IMR-90 (cell line): ENCODE measurements at regions not wholly inside any gene's neighbourhood (a gene's known extent, or its start where the extent isn't known, plus 50 kb on each side); places are given as distances from the start of the nearest gene placed in this dataset.

ENCODE experiments used
- ATAC-seq: fragments of 200-7000 bp; cut with Tn5 transposase; 2 replicates; pipeline ENCODE4 v1.9.1; 2020; ENCODE audit warnings: low read depth, mild to moderate bottlenecking, moderate library complexity
- BruUV-seq: library from RNA; stranded (reverse); fragments of 400-500 nt; replicated peaks from 2 replicates; lab custom pipeline; 2021; lab: Mats Ljungman, UMichigan
- CTCF ChIA-PET: fragments of 300-600 bp; formaldehyde crosslinking; extraction: SDS; loops from one replicate; lab custom pipeline; 2021; ENCODE audit warnings: antibody characterized with exemption; lab: Yijun Ruan, JAX
- POLR2A ChIA-PET: fragments of 300-600 bp; sonication (Branson Sonifier 250); formaldehyde crosslinking; loops from one replicate; lab custom pipeline; 2022; ENCODE audit warnings: antibody characterized with exemption; ENCODE audit not compliant: unreplicated experiment; lab: Charles Lee
- DNase-seq: peaks from one replicate; pipeline ENCODE4 v3.0.0; 2013
- H2AFZ ChIP-seq: replicated peaks from 2 replicates; pipeline ENCODE3; 2013; ENCODE audit warnings: low read length, mild to moderate bottlenecking; ENCODE audit not compliant: poor library complexity
- H2AK5ac ChIP-seq: 2 replicates; pipeline ENCODE4 v1.6.1; 2013; ENCODE audit warnings: low read depth, low read length, inconsistent platforms
- H2AK9ac ChIP-seq: replicated peaks from 2 replicates; pipeline ENCODE3; 2013; ENCODE audit warnings: mild to moderate bottlenecking, low read depth, low read length, moderate library complexity; ENCODE audit not compliant: poor library complexity
- H2BK120ac ChIP-seq: 2 replicates; pipeline ENCODE4 v1.6.1; 2013; ENCODE audit warnings: low read depth, low read length, inconsistent platforms
- H2BK15ac ChIP-seq: 3 replicates; pipeline ENCODE4 v1.6.1; 2013; ENCODE audit warnings: low read depth, low read length, inconsistent platforms
- H2BK20ac ChIP-seq: 2 replicates; pipeline ENCODE4 v1.6.1; 2013; ENCODE audit warnings: low read depth, mild to moderate bottlenecking, inconsistent platforms, low read length, moderate library complexity
- H2BK5ac ChIP-seq: 2 replicates; pipeline ENCODE4 v1.6.1; 2013; ENCODE audit warnings: mild to moderate bottlenecking, low read depth, low read length, inconsistent platforms; ENCODE audit not compliant: poor library complexity, severe bottlenecking
- H3K14ac ChIP-seq: replicated peaks from 2 replicates; pipeline ENCODE4 v1.6.1; 2013; ENCODE audit warnings: low read depth, low read length, inconsistent platforms
- H3K18ac ChIP-seq: 2 replicates; pipeline ENCODE4 v1.6.1; 2013; ENCODE audit warnings: low read depth, low read length, control low read depth
- H3K23ac ChIP-seq: 2 replicates; pipeline ENCODE4 v1.6.1; 2013; ENCODE audit warnings: low read depth, low read length, inconsistent platforms
- H3K27ac ChIP-seq: 2 replicates; pipeline ENCODE4 v1.5.1; 2013; ENCODE audit warnings: mild to moderate bottlenecking, control low read depth, low read length; ENCODE audit not compliant: insufficient read depth
- H3K27me3 ChIP-seq: 2 replicates; pipeline ENCODE4 v1.6.1; 2013; ENCODE audit warnings: low read length; ENCODE audit not compliant: control insufficient read depth, insufficient read depth
- H3K36me3 ChIP-seq: 2 replicates; pipeline ENCODE4 v1.6.1; 2013; ENCODE audit warnings: low read length, mixed read lengths; ENCODE audit not compliant: control insufficient read depth, insufficient read depth
- H3K4ac ChIP-seq: 2 replicates; pipeline ENCODE4 v1.6.1; 2013; ENCODE audit warnings: low read depth, low read length, inconsistent platforms
- H3K4me1 ChIP-seq: 2 replicates; pipeline ENCODE4 v1.6.1; 2013; ENCODE audit warnings: low read length, mixed read lengths; ENCODE audit not compliant: control insufficient read depth, insufficient read depth
- H3K4me2 ChIP-seq: 2 replicates; pipeline ENCODE4 v1.6.1; 2013; ENCODE audit warnings: low read depth, mild to moderate bottlenecking, control low read depth, low read length, moderate library complexity
- H3K4me3 ChIP-seq: 2 replicates; pipeline ENCODE4 v1.5.1; 2013; ENCODE audit warnings: low read depth, mild to moderate bottlenecking, control low read depth, low read length, moderate library complexity; ENCODE audit not compliant: insufficient read depth
- H3K56ac ChIP-seq: 2 replicates; pipeline ENCODE4 v1.6.1; 2013; ENCODE audit warnings: low read length, inconsistent platforms; ENCODE audit not compliant: insufficient read depth; ENCODE audit errors: extremely low read depth
- H3K79me1 ChIP-seq, 2 experiments: 2 replicates each; pipeline ENCODE4 v1.6.1; 2013; ENCODE audit warnings: low read length in 2 of 2, inconsistent platforms in 1 of 2, low read depth in 1 of 2
- H3K9ac ChIP-seq: 2 replicates; pipeline ENCODE4 v1.6.1; 2013; ENCODE audit warnings: low read depth, low read length, control low read depth
- H3K9me1 ChIP-seq: 2 replicates; pipeline ENCODE4 v1.6.1; 2013; ENCODE audit warnings: low read length, inconsistent platforms; ENCODE audit not compliant: insufficient read depth
- H3K9me3 ChIP-seq: 2 replicates; pipeline ENCODE4 v1.6.1; 2013; ENCODE audit warnings: low read length; ENCODE audit not compliant: control insufficient read depth, insufficient read depth
- H4K20me1 ChIP-seq: 2 replicates; pipeline ENCODE4 v1.6.1; 2013; ENCODE audit warnings: low read length, inconsistent platforms; ENCODE audit not compliant: insufficient read depth
- H4K5ac ChIP-seq: 2 replicates; pipeline ENCODE4 v1.6.1; 2013; ENCODE audit warnings: mild to moderate bottlenecking, low read depth, low read length, control low read depth
- H4K8ac ChIP-seq, 2 experiments: 2 replicates each; pipeline ENCODE4 v1.6.1; 2013; ENCODE audit warnings: low read depth in 2 of 2, low read length in 2 of 2, control low read depth in 1 of 2, inconsistent platforms in 1 of 2
- H4K91ac ChIP-seq: 2 replicates; pipeline ENCODE4 v1.6.1; 2013; ENCODE audit warnings: low read depth, low read length, inconsistent platforms; ENCODE audit not compliant: insufficient read depth
- BHLHE40 ChIP-seq: fragments of 150-350 bp; IDR thresholded peaks from 2 replicates; pipeline ENCODE4 v1.6.1; 2016; ENCODE audit warnings: mild to moderate bottlenecking, low read depth, low read length
- CEBPB ChIP-seq: IDR thresholded peaks from 2 replicates; pipeline ENCODE4 v1.6.1; 2012; ENCODE audit warnings: low read depth, low read length, improper control_type of control experiment
- CHD1 ChIP-seq: IDR thresholded peaks from 2 replicates; pipeline ENCODE4 v1.6.1; 2012; ENCODE audit warnings: low read depth, low read length, improper control_type of control experiment
- ELK1 ChIP-seq: fragments of 150-350 bp; IDR thresholded peaks from 2 replicates; pipeline ENCODE4 v1.6.1; 2016; ENCODE audit warnings: low read depth, mild to moderate bottlenecking, low read length, moderate library complexity, borderline replicate concordance
- FOS ChIP-seq: fragments of 150-350 bp; IDR thresholded peaks from 2 replicates; pipeline ENCODE4 v1.6.1; 2016; ENCODE audit warnings: low read depth, low read length
- MAFK ChIP-seq: IDR thresholded peaks from 2 replicates; pipeline ENCODE4 v1.6.1; 2012; ENCODE audit warnings: low read depth, low read length, improper control_type of control experiment
- MAZ ChIP-seq: IDR thresholded peaks from 2 replicates; pipeline ENCODE4 v1.6.1; 2012; ENCODE audit warnings: low read depth, mild to moderate bottlenecking, low read length, improper control_type of control experiment, moderate library complexity, borderline replicate concordance
- MXI1 ChIP-seq: IDR thresholded peaks from 2 replicates; pipeline ENCODE4 v1.6.1; 2012; ENCODE audit warnings: low read depth, mild to moderate bottlenecking, low read length, moderate library complexity, borderline replicate concordance
- NFE2L2 ChIP-seq: fragments of 150-350 bp; IDR thresholded peaks from 2 replicates; pipeline ENCODE4 v1.6.1; 2016; ENCODE audit warnings: low read depth, mild to moderate bottlenecking, low read length
- POLR2A ChIP-seq: IDR thresholded peaks from 2 replicates; pipeline ENCODE4 v1.6.1; 2012; ENCODE audit warnings: mild to moderate bottlenecking, low read depth, low read length
- RAD21 ChIP-seq: IDR thresholded peaks from 2 replicates; pipeline ENCODE4 v1.6.1; 2012; ENCODE audit warnings: low read length, improper control_type of control experiment
- RCOR1 ChIP-seq: IDR thresholded peaks from 2 replicates; pipeline ENCODE4 v1.6.1; 2012; ENCODE audit warnings: mild to moderate bottlenecking, low read length, improper control_type of control experiment; ENCODE audit not compliant: insufficient replicate concordance
- RFX5 ChIP-seq: IDR thresholded peaks from 2 replicates; pipeline ENCODE4 v1.8.0; 2012; ENCODE audit warnings: low read depth, mild to moderate bottlenecking, low read length, moderate library complexity
- SMC3 ChIP-seq: fragments of 150-350 bp; IDR thresholded peaks from 2 replicates; pipeline ENCODE4 v1.6.1; 2016; ENCODE audit warnings: low read depth, mild to moderate bottlenecking, antibody characterized with exemption, low read length, moderate library complexity
- USF2 ChIP-seq: fragments of 150-350 bp; IDR thresholded peaks from 2 replicates; pipeline ENCODE4 v1.6.1; 2017; ENCODE audit warnings: mild to moderate bottlenecking, antibody characterized with exemption, low read length, low read depth
- WGBS, 2 experiments: methylation state at CpG; one replicate each; pipeline versions ENCODE4 v1.1.5 to v1.1.7; 2013; ENCODE audit warnings: missing lambda C conversion rate in 2 of 2; ENCODE audit not compliant: insufficient read length in 1 of 2; ENCODE audit errors: extremely low coverage in 2 of 2; 5-methylcytosine and 5-hydroxymethylcytosine counted together
- dilution Hi-C: fragments of 300-500 bp; cut with HindIII; formaldehyde crosslinking; loops from one replicate; pipeline ENCODE4 v1.14.3; 2018; ENCODE audit warnings: low sequenced_read_pairs; ENCODE audit not compliant: unreplicated experiment
- in situ Hi-C: fragments of 300-500 bp; cut with MboI; formaldehyde crosslinking; loops from 3 replicates; pipeline ENCODE4 v1.14.3; 2019; ENCODE audit warnings: low sequenced_read_pairs, inconsistent platforms, mixed read lengths
- intact Hi-C: fragments of 100-400 bp; cut with micrococcal nuclease; formaldehyde crosslinking; loops from 2 replicates; pipeline ENCODE4 v1.10.0; 2022
- TF ChIP-seq, protein P1 (sequence below): conservative IDR thresholded peaks from 2 replicates; pipeline ENCODE4 v1.5.1; 2012; ENCODE audit warnings: mild to moderate bottlenecking, low read depth, low read length, improper control_type of control experiment

- Histone ChIP-seq H2BK120ac (no peak overlapping the region), H3K9me3 (no peaks in the 10 kb centered on the region; the same call in 1 of the 2 replicates), H3K4me1 (no peaks in the 10 kb centered on the region), H4K8ac (no peak overlapping the region), H2AK5ac (no peak overlapping the region), H3K56ac (no peak overlapping the region), H3K9ac (no peak overlapping the region), H3K14ac (no peak overlapping the region), H4K91ac (no peak overlapping the region), H3K36me3 (no peaks in the 10 kb centered on the region), H2AFZ (no peak overlapping the region), H3K9me1 (no peaks in the 10 kb centered on the region), H3K4me3 (no peak overlapping the region), H3K23ac (no peak overlapping the region), H3K4ac (no peak overlapping the region), H3K27me3 (no peaks in the 10 kb centered on the region), H2BK20ac (no peak overlapping the region), H2BK15ac (no peak overlapping the region), H4K5ac (no peak overlapping the region), H3K4me2 (no peak overlapping the region), H4K20me1 (no peaks in the 10 kb centered on the region), H3K27ac (no peak overlapping the region), H3K18ac (no peak overlapping the region), H3K79me1 (no peaks in the 10 kb centered on the region), H2AK9ac (no peak overlapping the region), H2BK5ac (no peak overlapping the region)
- in situ Hi-C loops, result no loop called here
- dilution Hi-C loops, result no loop called here
- BruUV-seq, result no TSS peak
- DNase-seq, result no peak
- POLR2A ChIA-PET, result no interaction called here
- intact Hi-C loops, result no loop called here
- CTCF ChIA-PET, result no interaction called here
- no peak for TF ChIP-seq NFE2L2
- no peak for TF ChIP-seq MAZ
- TF ChIP-seq RCOR1, result no peak
- TF ChIP-seq CEBPB, result no peak
- TF ChIP-seq, protein P1, sequence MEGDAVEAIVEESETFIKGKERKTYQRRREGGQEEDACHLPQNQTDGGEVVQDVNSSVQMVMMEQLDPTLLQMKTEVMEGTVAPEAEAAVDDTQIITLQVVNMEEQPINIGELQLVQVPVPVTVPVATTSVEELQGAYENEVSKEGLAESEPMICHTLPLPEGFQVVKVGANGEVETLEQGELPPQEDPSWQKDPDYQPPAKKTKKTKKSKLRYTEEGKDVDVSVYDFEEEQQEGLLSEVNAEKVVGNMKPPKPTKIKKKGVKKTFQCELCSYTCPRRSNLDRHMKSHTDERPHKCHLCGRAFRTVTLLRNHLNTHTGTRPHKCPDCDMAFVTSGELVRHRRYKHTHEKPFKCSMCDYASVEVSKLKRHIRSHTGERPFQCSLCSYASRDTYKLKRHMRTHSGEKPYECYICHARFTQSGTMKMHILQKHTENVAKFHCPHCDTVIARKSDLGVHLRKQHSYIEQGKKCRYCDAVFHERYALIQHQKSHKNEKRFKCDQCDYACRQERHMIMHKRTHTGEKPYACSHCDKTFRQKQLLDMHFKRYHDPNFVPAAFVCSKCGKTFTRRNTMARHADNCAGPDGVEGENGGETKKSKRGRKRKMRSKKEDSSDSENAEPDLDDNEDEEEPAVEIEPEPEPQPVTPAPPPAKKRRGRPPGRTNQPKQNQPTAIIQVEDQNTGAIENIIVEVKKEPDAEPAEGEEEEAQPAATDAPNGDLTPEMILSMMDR, result no peak
- no peak for TF ChIP-seq MXI1
- no peak for TF ChIP-seq MAFK
- TF ChIP-seq POLR2A, result no peak
- TF ChIP-seq ELK1, result no peak
- no peak for TF ChIP-seq RAD21
- no peak for TF ChIP-seq USF2
- no peak for TF ChIP-seq FOS
- no peak for TF ChIP-seq BHLHE40
- no peak for TF ChIP-seq RFX5
- TF ChIP-seq SMC3, result no peak
- TF ChIP-seq CHD1, result no peak
- WGBS, 2 experiments, result no CpG with 5 or more reads among the region's 1 CpG
- no peak for ATAC-seq
Observed at GRCh38 chr5:126074538-126074937, 348.7 kb upstream of the GRAMD2B start.
